K562 (cell line): ENCODE measurements at regions not wholly inside any gene's neighbourhood (a gene's known extent, or its start where the extent isn't known, plus 50 kb on each side); places are given as distances from the start of the nearest gene placed in this dataset.

Source experiments
- CEBPB ChIP-seq: fragments of 450-650 bp; IDR thresholded peaks from 2 replicates; pipeline ENCODE4 v1.6.1; 2016; ENCODE audit warnings: missing genetic modification characterization, missing compliant biosample characterization
- HCFC1 ChIP-seq: IDR thresholded peaks from 2 replicates; pipeline ENCODE4 v1.6.1; 2012; ENCODE audit warnings: low read depth, low read length, improper control_type of control experiment
- KHSRP ChIP-seq: fragments of 450-650 bp; IDR thresholded peaks from 2 replicates; pipeline ENCODE4 v1.6.1; 2017
- MXI1 ChIP-seq: IDR thresholded peaks from 2 replicates; pipeline ENCODE4 v1.6.1; 2011; ENCODE audit warnings: low read depth, mild to moderate bottlenecking, improper control_type of control experiment, low read length
- RREB1 ChIP-seq: fragments of 250-450 bp; sonication (Bioruptor Pico); IDR thresholded peaks from 2 replicates; pipeline ENCODE4 v1.4.0; 2020
- SIN3A ChIP-seq, 2 experiments: fragments of 150-350 bp in 1 of 2; IDR thresholded peaks; 2 replicates each; pipeline ENCODE4 v1.6.1; 2011 to 2016; ENCODE audit warnings: borderline replicate concordance in 2 of 2, low read depth in 2 of 2, low read length in 2 of 2, mild to moderate bottlenecking in 2 of 2, moderate library complexity in 2 of 2; ENCODE audit not compliant: control insufficient read depth in 1 of 2

GRCh38 chr16:86455640-86456039 is 54.7 kb upstream of the FOXF1 start:
- TF ChIP-seq MXI1: no peak
- no peak for TF ChIP-seq CEBPB (tag)
- TF ChIP-seq SIN3A (IDR thresholded peaks at IDR 0.05; ENCODE audit: borderline replicate concordance in 2 of 2, control insufficient read depth in 1 of 2, low read depth in 2 of 2, low read length in 2 of 2): no peak
- TF ChIP-seq RREB1 (CRISPR knock-in tag): no peak
- TF ChIP-seq HCFC1: no peak
- TF ChIP-seq KHSRP: no peak
